Natural killer cell treated with Interleukin-12 subunit alpha and Interleukin-12 subunit beta and Interleukin-15 and Interleukin-18, amount 100 ng/mL, for 72 hours (primary cell): ENCODE measurements at regions not wholly inside any gene's neighbourhood (a gene's known extent, or its start where the extent isn't known, plus 50 kb on each side); places are given as distances from the start of the nearest gene placed in this dataset.
"Not testable (repeated sequence)": the region's sequence is repeated elsewhere in the genome, so short reads cannot be mapped to it uniquely, and the experiment has no call there.

Source experiments
- ATAC-seq, 2 donors: fragments of 150-1000 bp; cut with Tn5 transposase in 1 of 2; sonication (Bioruptor Pico), chemical (Tn5 transposase) in 1 of 2; 2 replicates each; pipeline ENCODE4 v1.10.0; 2021
- DNase-seq: peaks from one replicate; pipeline ENCODE4 v3.0.0; 2022; ENCODE audit warnings: low spot score
- H3K27ac Mint-ChIP-seq, 2 donors: 1 replicate in 1 of 2; 2 replicates in 1 of 2; pipeline ENCODE4 v1.8.0; 2022; ENCODE audit warnings: mixed read lengths in 2 of 2, mild to moderate bottlenecking in 1 of 2, moderate library complexity in 1 of 2
- H3K27me3 Mint-ChIP-seq, 2 donors: 1 replicate in 1 of 2; 2 replicates in 1 of 2; pipeline ENCODE4 v1.8.0; 2022; ENCODE audit warnings: mixed read lengths in 2 of 2
- H3K36me3 Mint-ChIP-seq: one replicate; pipeline ENCODE4 v1.8.0; 2022; ENCODE audit warnings: mixed read lengths
- H3K4me1 Mint-ChIP-seq, 2 donors: 1 replicate in 1 of 2; 2 replicates in 1 of 2; pipeline ENCODE4 v1.8.0; 2022; ENCODE audit warnings: low read depth in 2 of 2, mixed read lengths in 2 of 2, mild to moderate bottlenecking in 1 of 2
- H3K4me3 Mint-ChIP-seq: one replicate; pipeline ENCODE4 v1.8.0; 2022; ENCODE audit warnings: mixed read lengths
- H3K9me3 Mint-ChIP-seq: 2 replicates; pipeline ENCODE4 v1.8.0; 2022; ENCODE audit warnings: mixed read lengths

GRCh38 chr6:167683028-167683862 lies 143.5 kb upstream of the AFDN start:
- no peaks in the 10 kb centered on the region for H3K36me3 Mint-ChIP-seq
- no peak overlapping the region for H3K27ac Mint-ChIP-seq
- no peak for ATAC-seq
- H3K27me3 Mint-ChIP-seq = peaks cover 28 to 31% of the 10 kb centered on the region in 2 donors
- peaks cover 0 to 3% of the 10 kb centered on the region in 2 donors for H3K4me1 Mint-ChIP-seq
- no peak overlapping the region for H3K4me3 Mint-ChIP-seq
- peaks cover 8% of the 10 kb centered on the region for H3K9me3 Mint-ChIP-seq
- no peak for DNase-seq

GRCh38 chr6:167684276-167685104 lies 142.2 kb upstream of the AFDN start:
- no peaks in the 10 kb centered on the region for H3K36me3 Mint-ChIP-seq

GRCh38 chr6:167685654-167686053 lies 141.1 kb upstream of the AFDN start:
- Mint-ChIP-seq H3K36me3 (no peaks in the 10 kb centered on the region), H3K9me3 (peaks cover 8% of the 10 kb centered on the region), H3K27me3 (peaks cover 17 to 18% of the 10 kb centered on the region in 2 donors), H3K4me3 (no peak overlapping the region), H3K27ac (no peak overlapping the region), H3K4me1 (peaks cover 0 to 3% of the 10 kb centered on the region in 2 donors)
- no peak for DNase-seq
- no peak for ATAC-seq

More at GRCh38 chr6:167684276-167685104, 142.2 kb upstream of the AFDN start:
- Mint-ChIP-seq H3K4me1 (peaks cover 0 to 3% of the 10 kb centered on the region in 2 donors), H3K4me3 (no peak overlapping the region), H3K27ac (no peak overlapping the region), H3K27me3 (peaks cover 25 to 26% of the 10 kb centered on the region in 2 donors), H3K9me3 (peaks cover 8% of the 10 kb centered on the region)
- ATAC-seq (no peak), DNase-seq (no peak)

GRCh38 chr6:167686204-167686893 lies 140.4 kb upstream of the AFDN start:
- peaks cover 8% of the 10 kb centered on the region for H3K9me3 Mint-ChIP-seq
- no peaks in the 10 kb centered on the region for H3K36me3 Mint-ChIP-seq
- DNase-seq = no peak
- H3K4me3 Mint-ChIP-seq = no peak overlapping the region
- no peak for ATAC-seq
- peaks cover 0 to 3% of the 10 kb centered on the region in 2 donors for H3K4me1 Mint-ChIP-seq
- H3K27ac Mint-ChIP-seq = no peak overlapping the region
- peaks cover 20 to 21% of the 10 kb centered on the region in 2 donors for H3K27me3 Mint-ChIP-seq

GRCh38 chr6:167687116-167687725 lies 139.5 kb upstream of the AFDN start:
- no peak overlapping the region for H3K4me3 Mint-ChIP-seq
- ATAC-seq (no peak), DNase-seq (no peak)
- peaks cover 8% of the 10 kb centered on the region for H3K9me3 Mint-ChIP-seq
- H3K27ac Mint-ChIP-seq = no peak overlapping the region
- no peaks in the 10 kb centered on the region for H3K4me1 Mint-ChIP-seq
- peaks cover 18 to 21% of the 10 kb centered on the region in 2 donors for H3K27me3 Mint-ChIP-seq
- no peaks in the 10 kb centered on the region for H3K36me3 Mint-ChIP-seq

- peaks cover 18 to 21% of the 10 kb centered on the region in 2 donors for H3K27me3 Mint-ChIP-seq
- no peak overlapping the region for H3K4me3 Mint-ChIP-seq
- ATAC-seq = no peak
- no peaks in the 10 kb centered on the region for H3K4me1 Mint-ChIP-seq
- H3K9me3 Mint-ChIP-seq = peaks cover 8% of the 10 kb centered on the region
- H3K27ac Mint-ChIP-seq = no peak overlapping the region
- H3K36me3 Mint-ChIP-seq = no peaks in the 10 kb centered on the region
- DNase-seq = no peak
Observed at GRCh38 chr6:167688123-167688522, 138.6 kb upstream of the AFDN start.

- peaks cover 0 to 1% of the 10 kb centered on the region in 2 donors for H3K4me1 Mint-ChIP-seq
- no peak overlapping the region for H3K27ac Mint-ChIP-seq
- ATAC-seq (no peak), DNase-seq (no peak)
- no peaks in the 10 kb centered on the region for H3K36me3 Mint-ChIP-seq
- H3K9me3 Mint-ChIP-seq = peaks cover 8% of the 10 kb centered on the region
- no peak overlapping the region for H3K4me3 Mint-ChIP-seq
- peaks cover 17 to 18% of the 10 kb centered on the region in 2 donors for H3K27me3 Mint-ChIP-seq
Observed at GRCh38 chr6:167689278-167689677, 137.4 kb upstream of the AFDN start.

- H3K27ac Mint-ChIP-seq = no peak overlapping the region
- peaks cover 0 to 3% of the 10 kb centered on the region in 2 donors for H3K4me1 Mint-ChIP-seq
- H3K4me3 Mint-ChIP-seq = no peak overlapping the region
- H3K9me3 Mint-ChIP-seq = peaks cover 8% of the 10 kb centered on the region
- no peak for DNase-seq
- H3K27me3 Mint-ChIP-seq = peaks cover 19 to 22% of the 10 kb centered on the region in 2 donors
- ATAC-seq = no peak
- no peaks in the 10 kb centered on the region for H3K36me3 Mint-ChIP-seq
Observed at GRCh38 chr6:167689751-167690150, 137.0 kb upstream of the AFDN start.

- not testable (repeated sequence) for DNase-seq
Observed at GRCh38 chr6:167690167-167690922, 136.4 kb upstream of the AFDN start.

GRCh38 chr6:167690931-167691330 lies 135.8 kb upstream of the AFDN start:
- no peak overlapping the region for H3K27ac Mint-ChIP-seq

More at GRCh38 chr6:167690167-167690922, 136.4 kb upstream of the AFDN start:
- H3K4me3 Mint-ChIP-seq, ATAC-seq, H3K4me1 Mint-ChIP-seq, H3K27ac Mint-ChIP-seq, H3K36me3 Mint-ChIP-seq, H3K9me3 Mint-ChIP-seq: not testable (repeated sequence)
- peaks cover 17 to 23% of the 10 kb centered on the region in 2 donors for H3K27me3 Mint-ChIP-seq

GRCh38 chr6:167691533-167692312 lies 135.0 kb upstream of the AFDN start:
- peaks cover 22 to 27% of the 10 kb centered on the region in 2 donors for H3K27me3 Mint-ChIP-seq
- no peak overlapping the region for H3K4me3 Mint-ChIP-seq
- H3K4me1 Mint-ChIP-seq = peaks cover 0 to 5% of the 10 kb centered on the region in 2 donors
- no peaks in the 10 kb centered on the region for H3K36me3 Mint-ChIP-seq
- no peak for ATAC-seq
- H3K9me3 Mint-ChIP-seq = peaks cover 2% of the 10 kb centered on the region
- DNase-seq = no peak
- no peak overlapping the region for H3K27ac Mint-ChIP-seq

More at GRCh38 chr6:167690931-167691330, 135.8 kb upstream of the AFDN start:
- DNase-seq (no peak), ATAC-seq (no peak)
- Mint-ChIP-seq H3K4me3 (no peak overlapping the region), H3K4me1 (peaks cover 0 to 3% of the 10 kb centered on the region in 2 donors), H3K9me3 (peaks cover 6% of the 10 kb centered on the region), H3K27me3 (peaks cover 17 to 23% of the 10 kb centered on the region in 2 donors), H3K36me3 (no peaks in the 10 kb centered on the region)

- H3K27ac Mint-ChIP-seq, H3K4me1 Mint-ChIP-seq, H3K9me3 Mint-ChIP-seq, ATAC-seq, H3K4me3 Mint-ChIP-seq, DNase-seq, H3K36me3 Mint-ChIP-seq: not testable (repeated sequence)
- peaks cover 22 to 27% of the 10 kb centered on the region in 2 donors for H3K27me3 Mint-ChIP-seq
Observed at GRCh38 chr6:167693478-167693877, 133.2 kb upstream of the AFDN start.
